Lower leg skin (tissue), 4 donors: ENCODE measurements at regions not wholly inside any gene's neighbourhood (a gene's known extent, or its start where the extent isn't known, plus 50 kb on each side); places are given as distances from the start of the nearest gene placed in this dataset.
"Not testable (repeated sequence)": the region's sequence is repeated elsewhere in the genome, so short reads cannot be mapped to it uniquely, and the experiment has no call there.

Experiments
- DNase-seq, 2 donors: peaks; one replicate each; pipeline ENCODE4 v3.0.0-alpha.2; 2019; ENCODE audit warnings: low spot score in 2 of 2
- H3K4me3 ChIP-seq: fragments of 200-600 bp; sonication (generic); 2 replicates; pipeline ENCODE4 v1.5.1; 2017; ENCODE audit warnings: mild to moderate bottlenecking, low read depth; ENCODE audit not compliant: poor library complexity, severe bottlenecking
- CTCF ChIP-seq, 3 donors: fragments of 450-650 bp; IDR thresholded peaks; one replicate each; pipeline ENCODE4 v1.5.1; 2016; ENCODE audit warnings: antibody characterized with exemption in 3 of 3, mild to moderate bottlenecking in 3 of 3, moderate library complexity in 2 of 3
- POLR2A ChIP-seq, 2 donors: fragments of 450-650 bp; IDR thresholded peaks; one replicate each; pipeline ENCODE4 v1.6.1; 2016 to 2017; ENCODE audit warnings: antibody characterized with exemption in 2 of 2, mild to moderate bottlenecking in 1 of 2, moderate library complexity in 1 of 2
- WGBS, 2 donors: methylation state at CpG; one replicate each; pipeline ENCODE4 v1.1.5; 2018; 5-methylcytosine and 5-hydroxymethylcytosine counted together
- intact Hi-C: fragments of 100-400 bp; cut with DNase I; formaldehyde crosslinking; loops from one replicate; pipeline ENCODE4 v1.15.0; 2023; ENCODE audit warnings: low total_unique reads

DNA sequence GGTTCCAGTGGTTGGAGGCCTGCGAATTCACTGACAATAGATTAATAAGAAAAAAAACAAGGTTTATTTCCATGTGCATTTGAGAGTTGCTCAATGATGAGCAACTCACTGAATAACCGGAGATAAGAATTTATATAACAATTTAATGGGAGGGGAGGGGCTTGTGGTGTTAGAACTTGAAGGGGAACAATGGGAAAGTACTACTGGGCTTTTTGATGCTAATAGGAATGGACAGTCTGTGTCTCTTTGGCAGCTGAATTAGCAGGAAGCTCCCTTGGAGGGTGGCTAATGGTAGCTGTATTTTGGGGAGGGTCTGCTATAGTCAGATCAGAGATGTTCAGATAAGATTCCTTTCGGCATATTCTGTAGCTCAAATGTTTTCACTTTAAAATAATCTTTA, 62.4 kb upstream of the GMDS start:
- TF ChIP-seq CTCF (IDR thresholded peaks at IDR 0.05) (no peak), POLR2A (IDR thresholded peaks at IDR 0.05) (no peak)
- no peak for DNase-seq
- intact Hi-C loops, result no loop called here
- no peak overlapping the region for H3K4me3 ChIP-seq
- 82 to 84% methylated on average over 3 of the region's 3 CpGs for WGBS, 2 donors

- TF ChIP-seq CTCF (IDR thresholded peaks at IDR 0.05) (no peak), POLR2A (IDR thresholded peaks at IDR 0.05) (no peak)
- DNase-seq, result no peak
- intact Hi-C loops, result no loop called here
- no peak overlapping the region for H3K4me3 ChIP-seq
- WGBS, 2 donors, result 89 to 98% methylated on average over 5 of the region's 5 CpGs
Measured at GRCh38 chr6:2305951-2306350, 60.5 kb upstream of the GMDS start.

- intact Hi-C loops, H3K4me3 ChIP-seq, DNase-seq: not testable (repeated sequence)
- 94 to 98% methylated on average over 5 of the region's 5 CpGs for WGBS, 2 donors
Measured at GRCh38 chr6:2302482-2302881, 57.1 kb upstream of the GMDS start.

DNA sequence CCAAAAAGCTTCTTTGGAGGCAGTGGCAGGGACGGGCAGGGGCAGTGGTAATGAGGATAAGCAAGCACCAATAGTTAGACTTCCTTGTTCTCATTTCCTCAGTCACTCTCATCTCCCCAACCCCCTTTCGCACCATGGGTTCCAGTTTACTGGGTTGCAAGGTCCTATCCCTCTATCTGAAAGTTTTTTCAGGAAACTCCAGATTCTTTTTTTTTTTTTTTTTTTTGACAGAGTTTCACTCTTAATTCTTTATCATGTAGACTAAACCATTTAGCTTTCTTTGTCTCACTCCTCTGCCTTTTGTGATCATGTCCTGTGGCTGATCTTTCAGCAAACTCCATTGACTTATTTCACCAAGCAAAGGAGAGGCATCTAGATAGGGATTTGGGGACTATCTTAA, 51.4 kb upstream of the GMDS start:
- H3K4me3 ChIP-seq, result no peak overlapping the region
- intact Hi-C loops, result no loop called here
- no peak for DNase-seq
- 86 to 96% methylated on average over 2 of the region's 2 CpGs for WGBS, 2 donors
- TF ChIP-seq CTCF (IDR thresholded peaks at IDR 0.05) (no peak), POLR2A (IDR thresholded peaks at IDR 0.05) (no peak)
